Retinal pigment epithelial cell (primary cell): ENCODE measurements at regions not wholly inside any gene's neighbourhood (a gene's known extent, or its start where the extent isn't known, plus 50 kb on each side); places are given as distances from the start of the nearest gene placed in this dataset.

ENCODE experiments used
- DNase-seq: peaks from one replicate; pipeline ENCODE4 v3.0.0-alpha.2; 2010; ENCODE audit warnings: low read depth
- H3K4me3 ChIP-seq: 2 replicates; pipeline ENCODE4 v1.5.1; 2011; ENCODE audit warnings: mild to moderate bottlenecking, low read length, control low read depth, moderate library complexity
- CTCF ChIP-seq: conservative IDR thresholded peaks from 2 replicates; pipeline ENCODE4 v1.5.1; 2011; ENCODE audit warnings: low read depth, low read length, control low read depth, inconsistent platforms

- DNase-seq, result no peak
- H3K4me3 ChIP-seq, result no peak overlapping the region
- TF ChIP-seq CTCF, result no peak
These were observed 79.2 kb downstream of the C7orf25 start for GRCh38 chr7:42832667-42833066.

GRCh38 chr7:42831718-42832522 is 80.0 kb downstream of the C7orf25 start:
- DNase-seq, result no peak
- peak; percentile 74 for TF ChIP-seq CTCF
- H3K4me3 ChIP-seq, result no peak overlapping the region

- no peak for DNase-seq
- no peak overlapping the region for H3K4me3 ChIP-seq
- TF ChIP-seq CTCF, result no peak
These were observed 80.7 kb downstream of the C7orf25 start for GRCh38 chr7:42831006-42831717.

- no peak for DNase-seq
- H3K4me3 ChIP-seq, result no peak overlapping the region
- TF ChIP-seq CTCF, result no peak
These were observed 99.1 kb downstream of the C7orf25 start for GRCh38 chr7:42812779-42813178.

GRCh38 chr7:42805601-42806000 is 106.3 kb downstream of the C7orf25 start:
- no peak for DNase-seq
- H3K4me3 ChIP-seq, result no peak overlapping the region
- no peak for TF ChIP-seq CTCF

GRCh38 chr7:42794673-42795072 is 117.2 kb downstream of the C7orf25 start:
- no peak overlapping the region for H3K4me3 ChIP-seq
- no peak for DNase-seq
- no peak for TF ChIP-seq CTCF

- TF ChIP-seq CTCF, result no peak
- DNase-seq, result no peak
- H3K4me3 ChIP-seq, result no peak overlapping the region
These were observed 119.0 kb downstream of the C7orf25 start for GRCh38 chr7:42792841-42793240.
